ENCODE measurements at regions not wholly inside any gene's neighbourhood (a gene's known extent, or its start where the extent isn't known, plus 50 kb on each side); places are given as distances from the start of the nearest gene placed in this dataset.

- DNase-seq (ENCODE audit: low spot score) = no peak
Measured at GRCh38 chrX:46301903-46302302, 243.3 kb downstream of the ZNF674 start.

GRCh38 chrX:46298821-46299220, 246.4 kb downstream of the ZNF674 start:
- no peak for DNase-seq (ENCODE audit: low spot score)

DNA sequence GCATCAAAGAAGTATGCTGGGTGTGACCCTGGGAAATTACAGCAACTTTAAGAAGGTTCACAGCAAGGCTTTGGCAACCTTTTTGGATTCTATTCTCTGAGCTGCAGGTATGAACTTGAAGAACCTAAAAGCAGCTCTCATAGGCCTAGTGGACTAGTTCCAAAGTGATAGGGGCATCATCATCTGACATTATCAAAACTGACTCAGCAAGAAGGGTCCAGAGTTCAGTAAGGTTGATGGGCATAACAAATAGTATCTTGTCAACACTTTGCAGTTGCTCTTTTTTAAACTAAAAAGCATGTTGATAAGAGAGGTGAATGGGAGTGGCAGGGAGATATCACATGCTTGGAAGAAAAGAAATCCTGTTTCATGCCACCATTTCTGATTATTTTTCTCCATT, 249.3 kb downstream of the ZNF674 start:
- no peak for DNase-seq (ENCODE audit: low spot score)

DNA sequence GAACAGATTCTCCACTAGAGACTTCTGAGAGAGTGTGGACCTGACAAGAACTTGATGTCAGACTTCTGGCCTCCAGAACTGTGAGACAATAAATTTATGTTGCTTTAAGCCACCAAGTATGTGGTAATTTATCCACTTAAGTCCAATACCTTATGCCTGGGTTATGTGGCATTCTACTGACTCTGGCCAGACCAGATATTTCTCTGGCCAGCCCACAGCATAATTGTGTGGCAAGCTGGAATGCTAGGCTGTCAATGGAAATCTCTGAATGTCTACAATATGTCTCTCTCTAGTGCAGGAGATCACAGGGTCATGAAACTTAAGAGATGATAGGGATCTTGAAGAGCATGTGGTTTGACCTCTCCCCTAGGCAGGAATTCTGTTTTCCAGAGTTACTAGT, 251.0 kb downstream of the ZNF674 start:
- peak; percentile 2 for DNase-seq (ENCODE audit: low spot score)

GRCh38 chrX:46279925-46280313, 265.3 kb downstream of the ZNF674 start:
- peak; percentile 68 for DNase-seq (ENCODE audit: low spot score)

- DNase-seq (ENCODE audit: low spot score) = no peak
Measured at GRCh38 chrX:46279214-46279924, 265.9 kb downstream of the ZNF674 start.

- no peak for DNase-seq (ENCODE audit: low spot score)
Measured at GRCh38 chrX:46278572-46278971, 266.6 kb downstream of the ZNF674 start.

GRCh38 chrX:46268412-46268811, 276.8 kb downstream of the ZNF674 start:
- DNase-seq (ENCODE audit: low spot score) = peak; percentile 86

DNA sequence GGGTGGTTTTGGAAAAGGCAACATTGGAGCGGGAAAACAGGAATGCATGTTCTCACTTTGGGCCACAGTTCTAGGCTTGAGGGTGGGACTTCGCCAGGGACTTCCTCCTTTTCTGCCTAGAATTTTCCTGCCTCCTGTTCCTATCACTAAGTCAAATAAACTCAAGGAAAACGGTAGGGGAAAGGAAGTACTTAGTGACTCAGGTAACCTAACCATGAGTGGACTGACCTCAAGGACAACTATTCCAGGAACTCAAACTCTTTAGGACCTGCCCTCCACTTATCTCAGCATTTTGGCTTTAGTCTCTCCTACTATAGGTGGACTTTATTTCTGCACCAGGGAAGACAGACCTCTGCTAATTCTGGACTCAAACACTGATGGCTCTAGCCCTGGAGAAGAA, 281.7 kb downstream of the ZNF674 start:
- peak; percentile 86 for DNase-seq (ENCODE audit: low spot score)

- no peak for DNase-seq (ENCODE audit: low spot score)
Measured at GRCh38 chrX:46262304-46262703, 282.9 kb downstream of the ZNF674 start.

GRCh38 chrX:46260499-46260898, 284.7 kb downstream of the ZNF674 start:
- peak; percentile 75 for DNase-seq (ENCODE audit: low spot score)

DNA sequence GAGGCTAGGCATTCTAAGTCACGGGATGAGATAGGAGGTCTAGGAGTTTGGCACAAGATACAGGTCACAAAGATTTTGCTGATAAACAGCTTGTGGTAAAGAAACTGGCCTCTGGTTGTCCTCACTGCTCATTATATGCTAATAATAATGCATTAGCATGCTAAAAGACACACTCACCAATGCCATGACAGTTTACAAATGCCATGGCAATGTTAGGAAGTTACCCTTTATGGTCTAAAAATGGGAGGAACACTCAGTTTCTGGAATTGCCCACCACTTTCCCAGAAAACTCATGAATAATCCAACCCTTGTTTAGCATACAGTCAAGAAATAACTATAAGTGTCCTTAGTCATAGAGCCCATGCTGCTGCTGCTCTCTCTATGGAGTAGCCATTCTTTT, 286.9 kb downstream of the ZNF674 start:
- no peak for DNase-seq (ENCODE audit: low spot score)

- DNase-seq (ENCODE audit: low spot score) = peak; percentile 80
Measured at GRCh38 chrX:46257451-46257879, 287.8 kb downstream of the ZNF674 start.

- DNase-seq (ENCODE audit: low spot score) = no peak
Measured at GRCh38 chrX:46256875-46257274, 288.3 kb downstream of the ZNF674 start.

DNA sequence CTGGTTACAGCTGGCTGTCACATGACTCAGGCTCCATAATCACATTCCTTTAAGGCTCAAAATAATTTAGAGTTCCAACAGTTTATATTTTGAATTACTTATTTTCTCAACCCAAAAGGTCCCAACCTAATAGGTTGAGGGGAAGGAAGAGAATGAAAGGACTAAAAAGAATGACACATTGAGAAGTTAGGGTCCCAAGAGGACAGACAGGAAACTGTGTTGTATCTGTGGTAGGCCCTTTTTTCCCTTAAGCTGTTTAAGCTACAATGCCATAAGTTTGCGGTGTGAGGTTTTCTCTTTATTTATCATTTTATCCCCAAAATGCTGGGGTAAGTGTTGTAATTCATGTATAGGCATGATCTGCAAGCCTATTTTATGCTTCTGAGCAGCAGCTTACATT, 290.2 kb downstream of the ZNF674 start:
- no peak for DNase-seq (ENCODE audit: low spot score)

DNA sequence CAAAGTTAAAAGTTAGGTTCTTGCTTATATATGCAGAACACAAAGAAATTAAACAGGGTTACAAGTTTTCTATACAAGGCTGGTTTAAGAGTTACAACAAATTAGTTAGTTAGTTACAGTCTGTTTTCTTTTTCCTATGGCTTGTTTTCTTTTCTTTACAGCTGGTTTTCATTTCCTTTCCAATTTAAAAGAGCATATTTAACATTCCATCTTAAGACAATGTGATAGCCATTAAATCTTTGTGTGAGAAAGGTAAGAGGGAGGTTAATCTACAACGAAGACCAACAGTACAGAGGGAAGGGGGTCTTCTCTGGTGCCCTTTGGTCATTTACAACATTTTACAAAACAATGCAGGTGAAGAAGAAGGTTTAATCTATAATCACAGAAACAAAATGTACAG, 290.6 kb downstream of the ZNF674 start:
- DNase-seq (ENCODE audit: low spot score) = no peak

- peak; percentile 68 for DNase-seq (ENCODE audit: low spot score)
Measured at GRCh38 chrX:46251755-46252154, 293.5 kb downstream of the ZNF674 start.

DNA sequence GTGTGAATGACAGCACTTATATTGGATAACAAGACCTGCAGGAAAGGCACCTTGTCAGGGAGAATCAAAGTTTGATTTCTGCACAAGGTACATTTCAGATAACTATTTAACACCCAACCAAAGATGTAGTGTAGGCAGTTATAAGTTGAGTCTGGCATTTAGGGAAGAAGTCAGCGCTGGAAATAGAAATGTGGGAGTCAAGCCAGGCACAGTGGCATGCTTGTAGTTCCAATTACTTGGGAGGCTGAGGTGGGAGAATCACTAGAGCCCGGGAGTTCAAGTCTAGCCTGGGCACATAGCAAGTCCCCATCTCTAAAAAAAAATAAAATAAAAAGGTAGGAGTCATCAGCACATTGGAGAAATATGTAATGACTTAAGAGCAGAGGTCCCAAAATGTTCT, 295.1 kb downstream of the ZNF674 start:
- DNase-seq (ENCODE audit: low spot score) = no peak

GRCh38 chrX:46247456-46247855, 297.8 kb downstream of the ZNF674 start:
- peak; percentile 71 for DNase-seq (ENCODE audit: low spot score)

DNA sequence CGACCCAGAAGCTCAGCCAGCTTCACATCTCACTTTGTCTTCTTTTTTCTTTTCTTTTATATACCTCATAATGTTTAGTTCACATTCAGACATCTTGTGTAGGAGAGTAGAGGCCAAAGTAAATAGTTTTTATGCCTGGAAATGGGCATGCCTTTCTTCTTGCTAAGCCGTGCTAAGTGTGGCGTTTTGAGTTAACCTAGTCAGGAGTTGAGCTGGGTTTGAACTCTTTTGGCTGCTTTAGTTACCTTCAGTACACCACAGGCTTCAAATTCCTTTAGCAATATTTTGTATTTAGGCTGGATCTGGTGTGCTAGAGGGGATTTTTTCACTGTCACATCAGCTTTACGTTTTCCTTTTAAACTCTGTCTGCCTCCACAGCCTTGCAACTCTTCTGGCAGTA, 300.8 kb downstream of the ZNF674 start:
- no peak for DNase-seq (ENCODE audit: low spot score)

DNA sequence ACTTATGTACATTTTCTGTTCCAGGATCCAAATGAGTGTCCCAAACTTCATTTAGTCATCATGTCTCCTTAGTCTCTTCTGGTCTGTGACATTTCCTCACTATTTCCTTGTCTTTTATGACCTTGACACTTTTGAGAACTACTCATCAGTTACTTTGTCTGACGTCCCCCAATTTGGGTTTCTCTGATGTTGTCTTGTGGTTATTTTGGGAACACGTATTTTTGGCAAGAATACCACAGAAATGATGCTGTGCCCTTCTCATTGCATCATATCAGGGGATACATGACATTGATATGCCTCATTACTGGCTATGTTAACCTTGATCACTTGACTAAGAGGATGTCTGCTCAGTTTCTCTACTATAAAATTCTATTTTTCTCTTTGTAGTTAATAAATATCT, 308.8 kb downstream of the ZNF674 start:
- DNase-seq (ENCODE audit: low spot score) = no peak

GRCh38 chrX:46235778-46236177, 309.4 kb downstream of the ZNF674 start:
- no peak for DNase-seq (ENCODE audit: low spot score)

GRCh38 chrX:46234775-46235174, 310.4 kb downstream of the ZNF674 start:
- no peak for DNase-seq (ENCODE audit: low spot score)

GRCh38 chrX:46228389-46228788, 316.8 kb downstream of the ZNF674 start:
- no peak for DNase-seq (ENCODE audit: low spot score)

Measured in kidney tubule cell (primary cell).